ENCODE measurements at regions not wholly inside any gene's neighbourhood (a gene's known extent, or its start where the extent isn't known, plus 50 kb on each side); places are given as distances from the start of the nearest gene placed in this dataset.

DNA sequence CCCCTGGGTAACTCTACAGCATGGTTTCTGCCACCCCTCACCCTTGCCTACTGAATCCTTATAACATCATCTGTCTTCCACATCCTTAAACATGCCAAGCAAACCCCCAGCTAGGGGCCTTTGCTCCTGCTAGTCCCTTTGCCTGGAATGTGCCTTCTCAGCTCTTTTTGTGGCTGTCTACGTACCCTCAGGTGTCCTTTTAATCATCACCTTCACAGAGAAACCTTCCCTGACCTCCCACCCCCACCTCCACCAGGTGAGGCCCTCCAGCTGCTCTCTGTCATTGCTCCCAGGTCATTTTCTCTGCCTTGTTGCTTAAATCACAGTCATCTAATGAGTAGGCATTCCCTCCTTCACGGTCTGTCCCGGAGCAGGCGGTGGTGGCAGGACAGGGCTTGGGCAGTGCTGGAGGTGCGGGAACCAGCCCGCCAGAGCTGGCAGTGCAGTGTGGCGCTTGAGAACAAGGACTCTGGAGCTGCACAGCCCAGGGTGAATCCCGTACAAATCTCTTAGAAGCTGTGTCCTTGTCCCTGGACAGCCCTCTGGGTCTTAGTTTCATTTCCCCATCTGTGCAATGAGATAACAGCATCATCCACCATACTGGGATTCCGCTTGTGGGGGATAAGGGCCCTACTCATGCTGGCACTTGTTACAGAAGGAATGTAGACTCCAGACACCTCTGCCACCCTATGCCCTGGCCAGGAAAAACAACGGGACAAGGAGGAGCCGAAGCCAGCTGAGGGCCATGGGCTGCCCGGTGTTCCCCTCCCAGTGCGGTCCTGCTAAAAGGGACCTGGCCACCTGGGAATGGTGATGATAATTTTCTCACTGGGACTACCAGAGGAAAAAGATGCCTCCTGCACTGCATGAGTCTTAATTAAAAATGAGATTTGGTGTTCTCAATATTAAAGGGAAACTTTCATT, 52.1 kb upstream of the IQSEC1 start:
- Histone ChIP-seq H3K27ac (no peak overlapping the region), H3K9me3 (no peaks in the 10 kb centered on the region), H3K4me1 (no peaks in the 10 kb centered on the region), H3K36me3 (no peaks in the 10 kb centered on the region), H3K27me3 (no peaks in the 10 kb centered on the region), H3K4me3 (no peak overlapping the region)
- TF ChIP-seq, protein P1, sequence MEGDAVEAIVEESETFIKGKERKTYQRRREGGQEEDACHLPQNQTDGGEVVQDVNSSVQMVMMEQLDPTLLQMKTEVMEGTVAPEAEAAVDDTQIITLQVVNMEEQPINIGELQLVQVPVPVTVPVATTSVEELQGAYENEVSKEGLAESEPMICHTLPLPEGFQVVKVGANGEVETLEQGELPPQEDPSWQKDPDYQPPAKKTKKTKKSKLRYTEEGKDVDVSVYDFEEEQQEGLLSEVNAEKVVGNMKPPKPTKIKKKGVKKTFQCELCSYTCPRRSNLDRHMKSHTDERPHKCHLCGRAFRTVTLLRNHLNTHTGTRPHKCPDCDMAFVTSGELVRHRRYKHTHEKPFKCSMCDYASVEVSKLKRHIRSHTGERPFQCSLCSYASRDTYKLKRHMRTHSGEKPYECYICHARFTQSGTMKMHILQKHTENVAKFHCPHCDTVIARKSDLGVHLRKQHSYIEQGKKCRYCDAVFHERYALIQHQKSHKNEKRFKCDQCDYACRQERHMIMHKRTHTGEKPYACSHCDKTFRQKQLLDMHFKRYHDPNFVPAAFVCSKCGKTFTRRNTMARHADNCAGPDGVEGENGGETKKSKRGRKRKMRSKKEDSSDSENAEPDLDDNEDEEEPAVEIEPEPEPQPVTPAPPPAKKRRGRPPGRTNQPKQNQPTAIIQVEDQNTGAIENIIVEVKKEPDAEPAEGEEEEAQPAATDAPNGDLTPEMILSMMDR (IDR thresholded peaks at IDR 0.05) = no peak
- no peak for TF ChIP-seq POLR2A (IDR thresholded peaks at IDR 0.05)
- DNase-seq = no peak
- intact Hi-C loops (cut with DNase I; ENCODE audit: low total_unique reads) = no loop called here

- DNase-seq = no peak
- TF ChIP-seq POLR2A (IDR thresholded peaks at IDR 0.05) = no peak
- TF ChIP-seq, protein P1 (IDR thresholded peaks at IDR 0.05) = no peak
- Histone ChIP-seq H3K4me3 (no peak overlapping the region), H3K27me3 (no peaks in the 10 kb centered on the region), H3K27ac (no peak overlapping the region), H3K9me3 (no peaks in the 10 kb centered on the region), H3K36me3 (no peaks in the 10 kb centered on the region), H3K4me1 (no peaks in the 10 kb centered on the region)
- intact Hi-C loops (cut with DNase I; ENCODE audit: low total_unique reads) = no loop called here
Observed at GRCh38 chr3:13124631-13125030, 51.4 kb upstream of the IQSEC1 start.

GRCh38 chr3:13123765-13124164, 50.5 kb upstream of the IQSEC1 start:
- no peaks in the 10 kb centered on the region for H3K27me3 ChIP-seq
- H3K9me3 ChIP-seq = no peaks in the 10 kb centered on the region
- H3K27ac ChIP-seq = no peak overlapping the region
- no peaks in the 10 kb centered on the region for H3K4me1 ChIP-seq
- no peaks in the 10 kb centered on the region for H3K36me3 ChIP-seq
- no peak overlapping the region for H3K4me3 ChIP-seq
- TF ChIP-seq, protein P1 (IDR thresholded peaks at IDR 0.05) = no peak
- TF ChIP-seq POLR2A (IDR thresholded peaks at IDR 0.05) = no peak
- intact Hi-C loops (cut with DNase I; ENCODE audit: low total_unique reads) = no loop called here
- no peak for DNase-seq

- Histone ChIP-seq H3K36me3 (no peaks in the 10 kb centered on the region), H3K27me3 (no peaks in the 10 kb centered on the region), H3K4me1 (no peaks in the 10 kb centered on the region), H3K27ac (no peak overlapping the region), H3K4me3 (no peak overlapping the region), H3K9me3 (no peaks in the 10 kb centered on the region)
- TF ChIP-seq, protein P1 (IDR thresholded peaks at IDR 0.05) = no peak
- no peak for TF ChIP-seq POLR2A (IDR thresholded peaks at IDR 0.05)
- DNase-seq = no peak
- intact Hi-C loops (cut with DNase I; ENCODE audit: low total_unique reads) = no loop called here
Observed at GRCh38 chr3:13123013-13123654, 49.9 kb upstream of the IQSEC1 start.

All from uterus (tissue), 3 donors.